Loucy (cell line): ENCODE measurements at regions not wholly inside any gene's neighbourhood (a gene's known extent, or its start where the extent isn't known, plus 50 kb on each side); places are given as distances from the start of the nearest gene placed in this dataset.

Experiments
- H2AFZ ChIP-seq: fragments of 200-600 bp; sonication (generic); 2 replicates; pipeline ENCODE4 v1.6.0; 2016; ENCODE audit warnings: antibody characterized with exemption, mild to moderate bottlenecking, low read length, moderate library complexity
- H3F3A ChIP-seq: fragments of 200-600 bp; 2 replicates; pipeline ENCODE4 v1.6.0; 2016; ENCODE audit warnings: antibody characterized with exemption, low read depth, mild to moderate bottlenecking
- H3K27me3 ChIP-seq: fragments of 200-600 bp; sonication (generic); 2 replicates; pipeline ENCODE4 v1.6.1; 2014; ENCODE audit warnings: low read length, mild to moderate bottlenecking; ENCODE audit not compliant: insufficient read depth, poor library complexity, severe bottlenecking
- H3K36me3 ChIP-seq: fragments of 200-600 bp; sonication (generic); 2 replicates; pipeline ENCODE4 v1.6.1; 2016; ENCODE audit warnings: low read length; ENCODE audit not compliant: insufficient read depth
- H3K4me1 ChIP-seq: fragments of 200-600 bp; sonication (generic); 2 replicates; pipeline ENCODE4 v1.5.1; 2014; ENCODE audit warnings: low read length, mild to moderate bottlenecking; ENCODE audit not compliant: insufficient read depth, poor library complexity, severe bottlenecking
- H3K4me2 ChIP-seq: fragments of 200-600 bp; sonication (generic); 2 replicates; pipeline ENCODE4 v1.6.0; 2014; ENCODE audit warnings: antibody characterized with exemption, low read length, low read depth, mild to moderate bottlenecking; ENCODE audit not compliant: poor library complexity, severe bottlenecking
- H3K4me3 ChIP-seq: fragments of 200-600 bp; sonication (generic); 2 replicates; pipeline ENCODE4 v1.5.1; 2014; ENCODE audit warnings: low read length, mild to moderate bottlenecking, mixed read lengths; ENCODE audit not compliant: poor library complexity, severe bottlenecking
- H3K79me2 ChIP-seq: fragments of 200-600 bp; sonication (generic); 2 replicates; pipeline ENCODE4 v1.6.1; 2014; ENCODE audit warnings: low read length; ENCODE audit not compliant: insufficient read depth
- H3K9ac ChIP-seq: fragments of 200-600 bp; sonication (generic); 2 replicates; pipeline ENCODE4 v1.6.0; 2014; ENCODE audit warnings: mild to moderate bottlenecking, low read depth, low read length, moderate library complexity; ENCODE audit not compliant: poor library complexity, severe bottlenecking
- H3K9me2 ChIP-seq: fragments of 200-600 bp; sonication (generic); replicated peaks from 2 replicates; pipeline ENCODE4 v1.6.1; 2016; ENCODE audit warnings: low read depth, low read length, mixed read lengths
- H3K9me3 ChIP-seq: fragments of 200-600 bp; sonication (generic); 2 replicates; pipeline ENCODE4 v1.6.1; 2014; ENCODE audit warnings: mild to moderate bottlenecking, antibody characterized with exemption, low read length, low read depth; ENCODE audit not compliant: insufficient read depth
- H4K20me1 ChIP-seq: fragments of 200-600 bp; sonication (generic); 2 replicates; pipeline ENCODE4 v1.6.0; 2014; ENCODE audit warnings: antibody characterized with exemption, low read length, mild to moderate bottlenecking; ENCODE audit not compliant: insufficient read depth, poor library complexity, severe bottlenecking
- CTCF ChIP-seq: fragments of 200-600 bp; sonication (generic); conservative IDR thresholded peaks from 2 replicates; pipeline ENCODE4 v1.5.1; 2014; ENCODE audit warnings: mild to moderate bottlenecking, antibody characterized with exemption, low read length
- EZH2phosphoT487 ChIP-seq: fragments of 200-600 bp; IDR thresholded peaks from 2 replicates; pipeline ENCODE4 v1.6.1; 2018; ENCODE audit warnings: antibody characterized with exemption, mild to moderate bottlenecking, moderate library complexity, borderline replicate concordance

- no peaks in the 10 kb centered on the region for H3F3A ChIP-seq
- no peaks in the 10 kb centered on the region for H3K27me3 ChIP-seq
- H3K9me2 ChIP-seq, result no peaks in the 10 kb centered on the region
- TF ChIP-seq EZH2phosphoT487 (no peak), CTCF (no peak)
- H3K4me2 ChIP-seq, result no peak overlapping the region
- no peak overlapping the region for H2AFZ ChIP-seq
- H4K20me1 ChIP-seq, result no peaks in the 10 kb centered on the region
- no peaks in the 10 kb centered on the region for H3K36me3 ChIP-seq
- no peaks in the 10 kb centered on the region for H3K9me3 ChIP-seq
- peaks cover 6% of the 10 kb centered on the region for H3K4me1 ChIP-seq
- H3K79me2 ChIP-seq, result no peaks in the 10 kb centered on the region
- no peak overlapping the region for H3K4me3 ChIP-seq
- no peak overlapping the region for H3K9ac ChIP-seq
Observed at GRCh38 chr1:201705389-201705788, 123.6 kb upstream of the IPO9 start.

GRCh38 chr1:201706109-201706508, 122.8 kb upstream of the IPO9 start:
- no peaks in the 10 kb centered on the region for H3K9me2 ChIP-seq
- no peaks in the 10 kb centered on the region for H3K79me2 ChIP-seq
- H3K4me1 ChIP-seq, result peaks cover 6% of the 10 kb centered on the region
- no peaks in the 10 kb centered on the region for H3K9me3 ChIP-seq
- no peak overlapping the region for H3K9ac ChIP-seq
- H3F3A ChIP-seq, result no peaks in the 10 kb centered on the region
- H3K4me3 ChIP-seq, result no peak overlapping the region
- H3K4me2 ChIP-seq, result no peak overlapping the region
- no peak for TF ChIP-seq EZH2phosphoT487
- no peak for TF ChIP-seq CTCF
- H3K27me3 ChIP-seq, result no peaks in the 10 kb centered on the region
- H2AFZ ChIP-seq, result no peak overlapping the region
- H4K20me1 ChIP-seq, result no peaks in the 10 kb centered on the region
- H3K36me3 ChIP-seq, result no peaks in the 10 kb centered on the region

- H4K20me1 ChIP-seq, result no peaks in the 10 kb centered on the region
- H3K36me3 ChIP-seq, result no peaks in the 10 kb centered on the region
- TF ChIP-seq EZH2phosphoT487, result no peak
- TF ChIP-seq CTCF, result no peak
- peaks cover 6% of the 10 kb centered on the region for H3K4me1 ChIP-seq
- no peak overlapping the region for H3K4me2 ChIP-seq
- no peaks in the 10 kb centered on the region for H3K27me3 ChIP-seq
- no peak overlapping the region for H3K4me3 ChIP-seq
- no peaks in the 10 kb centered on the region for H3K9me2 ChIP-seq
- no peaks in the 10 kb centered on the region for H3K79me2 ChIP-seq
- no peaks in the 10 kb centered on the region for H3K9me3 ChIP-seq
- H3K9ac ChIP-seq, result no peak overlapping the region
- peak overlapping the region; percentile 23; the same call in 1 of the 2 replicates for H2AFZ ChIP-seq
- no peaks in the 10 kb centered on the region for H3F3A ChIP-seq
Observed at GRCh38 chr1:201707027-201707426, 121.9 kb upstream of the IPO9 start.
